Endothelial cell (in vitro differentiated cells): ENCODE measurements at regions not wholly inside any gene's neighbourhood (a gene's known extent, or its start where the extent isn't known, plus 50 kb on each side); places are given as distances from the start of the nearest gene placed in this dataset.

Experiments
- DNase-seq: peaks from one replicate; pipeline ENCODE4 v3.0.0; 2021; ENCODE audit warnings: low spot score
- H3K27ac Mint-ChIP-seq: one replicate; pipeline ENCODE4 v1.8.0; 2021; ENCODE audit warnings: mixed read lengths, inconsistent platforms; ENCODE audit not compliant: unreplicated experiment
- H3K27me3 Mint-ChIP-seq: one replicate; pipeline ENCODE4 v1.8.0; 2021; ENCODE audit warnings: mild to moderate bottlenecking, moderate library complexity, mixed read lengths, inconsistent platforms; ENCODE audit not compliant: unreplicated experiment
- H3K36me3 Mint-ChIP-seq: one replicate; pipeline ENCODE4 v1.8.0; 2021; ENCODE audit warnings: mild to moderate bottlenecking, low read depth, mixed read lengths, inconsistent platforms; ENCODE audit not compliant: unreplicated experiment
- H3K4me1 Mint-ChIP-seq: one replicate; pipeline ENCODE4 v1.8.0; 2021; ENCODE audit warnings: mild to moderate bottlenecking, mixed read lengths, inconsistent platforms; ENCODE audit not compliant: unreplicated experiment
- H3K4me3 Mint-ChIP-seq: one replicate; pipeline ENCODE4 v1.8.0; 2021; ENCODE audit warnings: mild to moderate bottlenecking, mixed read lengths, inconsistent platforms; ENCODE audit not compliant: unreplicated experiment
- H3K9me3 Mint-ChIP-seq: one replicate; pipeline ENCODE4 v1.8.0; 2021; ENCODE audit warnings: mixed read lengths, inconsistent platforms; ENCODE audit not compliant: unreplicated experiment
- CTCF ChIP-seq: fragments of 200-600 bp; sonication (generic); IDR thresholded peaks from one replicate; pipeline ENCODE4 v1.5.0; 2021; ENCODE audit warnings: antibody characterized with exemption; ENCODE audit not compliant: unreplicated experiment

GRCh38 chr14:58703161-58703506, 65.4 kb downstream of the DACT1 start:
- Mint-ChIP-seq H3K4me3 (no peak overlapping the region), H3K36me3 (no peaks in the 10 kb centered on the region), H3K4me1 (peaks cover 8% of the 10 kb centered on the region), H3K9me3 (no peaks in the 10 kb centered on the region), H3K27ac (no peak overlapping the region), H3K27me3 (no peaks in the 10 kb centered on the region)
- no peak for DNase-seq
- TF ChIP-seq CTCF = no peak

- Mint-ChIP-seq H3K4me3 (no peak overlapping the region), H3K27me3 (no peaks in the 10 kb centered on the region), H3K36me3 (no peaks in the 10 kb centered on the region), H3K27ac (no peak overlapping the region), H3K4me1 (peaks cover 1% of the 10 kb centered on the region), H3K9me3 (no peaks in the 10 kb centered on the region)
- no peak for DNase-seq
- TF ChIP-seq CTCF = no peak
These were observed 67.3 kb downstream of the DACT1 start for GRCh38 chr14:58705066-58705465.

GRCh38 chr14:58707949-58708348, 70.2 kb downstream of the DACT1 start:
- no peak for DNase-seq
- Mint-ChIP-seq H3K4me1 (no peaks in the 10 kb centered on the region), H3K27ac (no peak overlapping the region), H3K9me3 (no peaks in the 10 kb centered on the region), H3K27me3 (no peaks in the 10 kb centered on the region), H3K4me3 (no peak overlapping the region), H3K36me3 (no peaks in the 10 kb centered on the region)
- no peak for TF ChIP-seq CTCF

GRCh38 chr14:58709949-58710348, 72.2 kb downstream of the DACT1 start:
- Mint-ChIP-seq H3K9me3 (no peaks in the 10 kb centered on the region), H3K4me3 (no peak overlapping the region), H3K4me1 (no peaks in the 10 kb centered on the region), H3K27me3 (peaks cover under 1% of the 10 kb centered on the region), H3K27ac (no peak overlapping the region), H3K36me3 (no peaks in the 10 kb centered on the region)
- TF ChIP-seq CTCF = no peak
- DNase-seq = no peak

GRCh38 chr14:58711382-58711781, 73.6 kb downstream of the DACT1 start:
- no peaks in the 10 kb centered on the region for H3K36me3 Mint-ChIP-seq

More at GRCh38 chr14:58711382-58711781, 73.6 kb downstream of the DACT1 start:
- no peak for DNase-seq
- Mint-ChIP-seq H3K4me1 (peaks cover 4% of the 10 kb centered on the region), H3K27ac (no peak overlapping the region), H3K9me3 (no peaks in the 10 kb centered on the region), H3K27me3 (peaks cover 3% of the 10 kb centered on the region), H3K4me3 (no peak overlapping the region)
- no peak for TF ChIP-seq CTCF
